Right cardiac atrium (tissue), 5 donors: ENCODE measurements at regions not wholly inside any gene's neighbourhood (a gene's known extent, or its start where the extent isn't known, plus 50 kb on each side); places are given as distances from the start of the nearest gene placed in this dataset.
"Not testable (repeated sequence)": the region's sequence is repeated elsewhere in the genome, so short reads cannot be mapped to it uniquely, and the experiment has no call there.

Experiments
- ATAC-seq, 2 donors: fragments of 200-7000 bp; cut with Tn5 transposase; one replicate each; pipeline versions ENCODE4 v1.8.0 to v1.9.1; 2020; ENCODE audit warnings: moderate library complexity in 2 of 2, mild to moderate bottlenecking in 1 of 2
- DNase-seq, 3 donors: peaks; one replicate each; pipeline ENCODE4 v3.0.0-alpha.2; 2020
- H3K27ac ChIP-seq: one replicate; pipeline ENCODE4 v1.5.1; 2013; ENCODE audit warnings: mild to moderate bottlenecking, low read length, control low read depth, moderate library complexity
- H3K27me3 ChIP-seq: one replicate; pipeline ENCODE4 v1.6.1; 2013; ENCODE audit not compliant: control insufficient read depth, insufficient read depth
- H3K4me1 ChIP-seq: one replicate; pipeline ENCODE4 v1.6.1; 2013; ENCODE audit warnings: low read length; ENCODE audit not compliant: control insufficient read depth, insufficient read depth
- H3K4me3 ChIP-seq: one replicate; pipeline ENCODE4 v1.5.1; 2013; ENCODE audit warnings: low read length, control low read depth
- H3K9me3 ChIP-seq: one replicate; pipeline ENCODE4 v1.6.1; 2013; ENCODE audit warnings: low read length; ENCODE audit not compliant: control insufficient read depth
- WGBS: extraction: QIAGEN DNeasy Blood & Tissue Kit; methylation state at CpG from one replicate; pipeline ENCODE4 v1.1.7; 2013; 5-methylcytosine and 5-hydroxymethylcytosine counted together
- intact Hi-C, 4 donors: fragments of 100-400 bp; cut with DNase I; formaldehyde crosslinking; loops; one replicate each; pipeline versions ENCODE4 v1.11.0 to v1.14.0; 2022 to 2023
- donor health status: healthy with polysubstance abuse.
- donor health status: DM: no; HTN: yes; CAD: no.
- donor health status: DM: no; HTN: no; CAD: no.
- donor health status: DM: no; HTN: yes; CAD: no; lungs with severe emphysema.
- donor health status: DM: yes; HTN: yes; CAD: no.

GRCh38 chr10:22079921-22080320 lies 76.4 kb upstream of the DNAJC1 start:
- DNase-seq, H3K27me3 ChIP-seq, intact Hi-C loops, H3K4me3 ChIP-seq, H3K9me3 ChIP-seq, ATAC-seq, H3K4me1 ChIP-seq, H3K27ac ChIP-seq: not testable (repeated sequence)
- 39% methylated on average over 5 of the region's 5 CpGs for WGBS

- no peaks in the 10 kb centered on the region for H3K4me1 ChIP-seq
- intact Hi-C loops: no loop called here
- DNase-seq: no peak
- no peaks in the 10 kb centered on the region for H3K9me3 ChIP-seq
- H3K27me3 ChIP-seq: no peaks in the 10 kb centered on the region
- no peak overlapping the region for H3K27ac ChIP-seq
- no peak for ATAC-seq
- 93% methylated on average over 1 of the region's 1 CpG for WGBS
- no peak overlapping the region for H3K4me3 ChIP-seq
These were observed 67.8 kb upstream of the DNAJC1 start for GRCh38 chr10:22071332-22071731.

GRCh38 chr10:22067091-22067490 lies 63.6 kb upstream of the DNAJC1 start:
- DNase-seq (no peak), ATAC-seq (no peak)
- Histone ChIP-seq H3K27ac (no peak overlapping the region), H3K27me3 (no peaks in the 10 kb centered on the region), H3K4me3 (no peak overlapping the region), H3K9me3 (no peaks in the 10 kb centered on the region), H3K4me1 (no peaks in the 10 kb centered on the region)
- intact Hi-C loops: no loop called here
- 95% methylated on average over 1 of the region's 1 CpG for WGBS

- H3K4me1 ChIP-seq, H3K27me3 ChIP-seq, H3K4me3 ChIP-seq, H3K9me3 ChIP-seq, intact Hi-C loops, ATAC-seq, H3K27ac ChIP-seq, DNase-seq: not testable (repeated sequence)
- 92% methylated on average over 6 of the region's 6 CpGs for WGBS
These were observed 57.5 kb upstream of the DNAJC1 start for GRCh38 chr10:22060984-22061383.

- intact Hi-C loops: no loop called here
- WGBS: 56% methylated on average over 2 of the region's 2 CpGs
- ATAC-seq (no peak), DNase-seq (no peak)
- Histone ChIP-seq H3K4me3 (no peak overlapping the region), H3K27ac (no peak overlapping the region), H3K4me1 (no peaks in the 10 kb centered on the region), H3K27me3 (no peaks in the 10 kb centered on the region), H3K9me3 (no peaks in the 10 kb centered on the region)
These were observed 54.7 kb upstream of the DNAJC1 start for GRCh38 chr10:22058201-22058600.

- intact Hi-C loops: no loop called here
- DNase-seq: no peak
- no peak overlapping the region for H3K27ac ChIP-seq
- no peak overlapping the region for H3K4me3 ChIP-seq
- no peaks in the 10 kb centered on the region for H3K9me3 ChIP-seq
- no peaks in the 10 kb centered on the region for H3K27me3 ChIP-seq
- WGBS: 45% methylated on average over 1 of the region's 1 CpG
- H3K4me1 ChIP-seq: no peaks in the 10 kb centered on the region
- ATAC-seq: no peak
These were observed 51.4 kb upstream of the DNAJC1 start for GRCh38 chr10:22054961-22055360.
